ENCODE measurements at regions not wholly inside any gene's neighbourhood (a gene's known extent, or its start where the extent isn't known, plus 50 kb on each side); places are given as distances from the start of the nearest gene placed in this dataset.

DNA sequence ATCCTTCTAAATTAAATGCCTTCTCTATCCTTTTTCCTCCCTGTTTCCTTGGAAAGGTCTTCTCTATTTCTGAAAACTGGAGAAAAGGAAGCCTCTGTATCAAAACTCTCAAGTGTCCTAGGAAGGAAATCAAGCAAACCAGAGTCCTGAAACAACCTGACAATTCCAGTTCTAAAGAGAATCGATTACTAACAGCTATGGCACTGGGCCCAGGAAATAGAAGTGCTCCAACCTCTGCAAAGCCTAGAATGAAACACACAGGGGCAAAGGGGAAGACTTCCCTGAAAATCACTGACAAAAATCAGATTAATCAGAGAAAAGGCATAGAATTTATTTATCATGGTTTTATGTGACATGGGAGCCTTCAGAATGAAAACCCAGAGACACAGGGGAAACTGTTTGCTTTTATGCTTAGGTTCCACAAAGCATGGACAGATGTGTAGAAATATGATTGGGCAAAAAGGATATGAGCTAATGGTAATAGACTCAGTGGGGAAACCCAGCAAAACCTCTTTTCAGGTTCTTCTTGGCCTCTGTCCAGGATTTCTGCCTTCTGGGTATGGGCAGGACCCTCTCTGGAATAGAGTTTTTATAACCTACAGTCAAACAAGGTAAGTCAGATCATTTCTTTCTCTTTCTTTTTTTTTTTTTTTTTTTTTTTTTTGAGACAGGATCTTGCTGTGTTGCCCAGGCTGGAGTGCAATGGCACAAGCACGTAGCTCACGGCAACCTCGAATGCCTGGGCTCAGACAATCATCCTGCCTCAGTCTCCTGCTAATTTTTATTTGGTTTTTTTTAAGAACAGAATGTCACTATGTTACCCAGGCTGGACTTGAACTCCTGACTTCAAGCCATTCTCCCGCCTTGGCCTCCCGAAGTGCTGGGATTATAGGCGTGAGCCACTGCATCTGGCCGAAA is 91.7 kb downstream of the CD24 start:
- Mint-ChIP-seq H3K9me3 (ENCODE audit: low read depth) (no peaks in the 10 kb centered on the region), H3K27me3 (peaks cover 6% of the 10 kb centered on the region), H3K4me3 (no peak overlapping the region), H3K4me1 (no peaks in the 10 kb centered on the region), H3K27ac (no peak overlapping the region), H3K36me3 (ENCODE audit: low read depth) (no peaks in the 10 kb centered on the region)
- CTCF ChIA-PET, result no interaction called here
- POLR2A ChIA-PET, result no interaction called here
- ATAC-seq, result no peak
- intact Hi-C loops (cut with DNase I, micrococcal nuclease), result no loop called here
- DNase-seq, result no peak

DNA sequence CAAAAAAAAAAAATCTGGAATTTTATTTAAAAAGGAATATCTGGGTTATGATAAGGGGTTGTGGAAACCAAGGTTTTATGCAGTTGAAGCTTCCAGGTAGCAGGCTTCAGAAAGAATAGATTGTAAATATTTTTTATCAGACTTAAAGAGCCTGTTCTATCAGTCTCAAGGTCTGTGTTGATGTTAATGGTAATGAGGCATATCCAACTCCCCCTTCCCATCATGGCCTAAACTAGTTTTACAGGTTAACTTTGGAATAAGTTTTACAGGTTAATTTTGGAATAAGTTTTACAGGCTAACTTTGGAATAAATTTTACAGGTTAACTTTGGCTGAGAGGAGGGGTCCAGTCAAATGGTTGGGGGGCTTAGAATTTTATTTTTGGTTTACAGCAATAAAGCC is 92.4 kb downstream of the CD24 start:
- no peak overlapping the region for H3K4me3 Mint-ChIP-seq
- ATAC-seq (no peak), DNase-seq (no peak)
- H3K36me3 Mint-ChIP-seq (ENCODE audit: low read depth), result no peaks in the 10 kb centered on the region
- no peak overlapping the region for H3K27ac Mint-ChIP-seq
- H3K9me3 Mint-ChIP-seq (ENCODE audit: low read depth), result no peaks in the 10 kb centered on the region
- POLR2A ChIA-PET, result no interaction called here
- CTCF ChIA-PET, result no interaction called here
- H3K27me3 Mint-ChIP-seq, result peaks cover 6% of the 10 kb centered on the region
- H3K4me1 Mint-ChIP-seq, result no peaks in the 10 kb centered on the region
- intact Hi-C loops (cut with DNase I, micrococcal nuclease), result no loop called here

DNA sequence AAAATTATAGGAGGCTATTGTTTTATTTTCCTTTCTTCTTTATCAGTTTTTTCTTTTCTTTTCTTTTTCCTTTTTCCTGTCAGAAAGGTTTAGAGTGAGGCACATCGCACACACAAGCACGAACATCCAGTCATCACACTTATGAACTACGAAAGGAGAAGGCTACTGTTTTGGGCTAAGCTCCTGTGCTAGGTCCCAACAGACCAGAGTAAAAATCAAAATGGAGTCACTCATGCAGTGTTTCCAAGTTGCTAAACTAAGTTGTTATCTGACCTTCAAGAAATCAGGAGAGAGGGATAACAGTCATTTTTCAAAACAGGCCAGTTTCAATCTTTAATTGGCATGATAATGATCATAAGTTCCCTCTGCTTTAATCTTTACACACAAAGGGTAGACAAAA is 93.6 kb downstream of the CD24 start:
- Mint-ChIP-seq H3K4me3 (no peak overlapping the region), H3K27me3 (peaks cover 4% of the 10 kb centered on the region), H3K9me3 (ENCODE audit: low read depth) (no peaks in the 10 kb centered on the region), H3K27ac (no peak overlapping the region), H3K36me3 (ENCODE audit: low read depth) (no peaks in the 10 kb centered on the region), H3K4me1 (no peaks in the 10 kb centered on the region)
- ChIA-PET CTCF (no interaction called here), POLR2A (no interaction called here)
- ATAC-seq (no peak), DNase-seq (no peak)
- intact Hi-C loops (cut with DNase I, micrococcal nuclease), result no loop called here

DNA sequence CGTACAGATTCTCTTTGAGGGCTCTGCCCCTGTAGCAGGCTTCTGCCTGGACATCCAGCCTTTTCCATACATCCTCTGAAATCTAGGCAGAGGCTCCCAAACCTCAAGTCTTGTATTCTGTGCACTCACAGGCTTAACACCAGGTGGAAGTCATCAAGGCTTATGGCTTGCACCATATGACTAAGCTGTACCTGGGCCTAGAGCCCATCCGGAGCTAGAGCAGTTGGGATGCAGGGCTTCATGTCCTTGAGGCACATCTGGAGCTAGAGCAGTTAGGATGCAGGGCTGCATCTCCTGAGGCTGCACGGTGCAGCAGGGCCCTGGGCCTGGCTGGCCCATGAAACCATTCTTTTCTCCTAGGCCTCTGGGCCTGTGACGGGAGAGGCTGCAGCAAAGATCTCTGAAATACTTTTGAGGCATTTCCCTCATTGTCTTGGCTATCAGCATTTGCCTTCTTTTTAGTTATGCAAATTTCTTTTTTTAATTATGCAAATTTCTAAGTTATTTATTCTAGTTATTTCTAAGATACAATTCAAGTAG is 98.7 kb downstream of the CD24 start:
- POLR2A ChIA-PET, result no interaction called here

DNA sequence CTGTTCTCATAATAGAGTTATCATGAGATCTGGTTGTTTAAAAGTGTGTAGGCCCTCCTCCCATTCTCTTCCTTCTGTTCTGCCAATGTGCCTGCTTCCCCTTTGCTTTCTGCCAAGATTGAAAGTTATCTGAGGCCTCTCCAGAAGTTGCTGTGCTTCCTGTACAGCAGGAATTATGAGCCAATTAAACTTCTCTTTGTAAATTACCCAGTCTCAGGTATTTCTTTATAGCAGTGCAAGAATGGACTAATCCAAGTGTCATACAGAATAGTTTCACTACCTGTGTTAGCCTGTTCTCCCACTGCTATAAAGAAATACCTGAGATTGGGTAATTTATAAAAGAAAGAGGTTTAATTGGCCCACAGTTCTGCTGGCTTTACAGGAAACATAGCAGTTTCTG is 100.0 kb downstream of the CD24 start:
- Mint-ChIP-seq H3K27me3 (peaks cover 2% of the 10 kb centered on the region), H3K4me1 (no peaks in the 10 kb centered on the region), H3K36me3 (ENCODE audit: low read depth) (no peaks in the 10 kb centered on the region), H3K27ac (no peak overlapping the region), H3K9me3 (ENCODE audit: low read depth) (no peaks in the 10 kb centered on the region), H3K4me3 (no peak overlapping the region)
- ChIA-PET CTCF (no interaction called here), POLR2A (no interaction called here)
- ATAC-seq, result no peak
- intact Hi-C loops (cut with DNase I, micrococcal nuclease), result no loop called here
- DNase-seq, result no peak

More for the DNA sequence above, 98.7 kb downstream of the CD24 start:
- Mint-ChIP-seq H3K9me3 (ENCODE audit: low read depth) (no peaks in the 10 kb centered on the region), H3K4me3 (no peak overlapping the region), H3K36me3 (ENCODE audit: low read depth) (no peaks in the 10 kb centered on the region), H3K27ac (no peak overlapping the region), H3K27me3 (peaks cover 4% of the 10 kb centered on the region), H3K4me1 (no peaks in the 10 kb centered on the region)
- DNase-seq (no peak), ATAC-seq (no peak)
- intact Hi-C loops (cut with DNase I, micrococcal nuclease), result no loop called here
- CTCF ChIA-PET, result no interaction called here

DNA sequence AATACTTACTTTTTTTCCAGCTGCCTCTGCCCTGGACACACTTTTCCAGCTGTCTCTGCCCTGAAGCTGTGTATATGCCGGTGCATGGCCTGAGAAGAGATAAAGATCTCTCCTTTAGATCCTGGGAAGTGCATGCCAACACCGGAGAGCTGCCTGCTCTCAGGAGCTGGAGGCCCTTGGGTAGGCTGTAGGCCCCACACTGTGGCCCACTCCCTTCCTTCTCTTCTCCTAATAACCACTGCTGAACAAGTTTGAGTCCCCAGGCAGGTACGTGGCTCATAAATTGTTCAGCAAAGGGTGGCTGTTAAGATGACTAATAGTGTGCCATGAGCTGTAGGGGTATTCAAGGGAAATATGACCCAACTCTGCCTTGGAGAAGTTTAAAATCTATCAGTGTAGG is 102.5 kb downstream of the CD24 start:
- ChIA-PET POLR2A (no interaction called here), CTCF (no interaction called here)
- Mint-ChIP-seq H3K4me3 (no peak overlapping the region), H3K4me1 (no peaks in the 10 kb centered on the region), H3K27me3 (peaks cover 2% of the 10 kb centered on the region), H3K9me3 (ENCODE audit: low read depth) (no peaks in the 10 kb centered on the region), H3K36me3 (ENCODE audit: low read depth) (no peaks in the 10 kb centered on the region), H3K27ac (no peak overlapping the region)
- DNase-seq, result no peak
- intact Hi-C loops (cut with DNase I, micrococcal nuclease), result no loop called here
- no peak for ATAC-seq

DNA sequence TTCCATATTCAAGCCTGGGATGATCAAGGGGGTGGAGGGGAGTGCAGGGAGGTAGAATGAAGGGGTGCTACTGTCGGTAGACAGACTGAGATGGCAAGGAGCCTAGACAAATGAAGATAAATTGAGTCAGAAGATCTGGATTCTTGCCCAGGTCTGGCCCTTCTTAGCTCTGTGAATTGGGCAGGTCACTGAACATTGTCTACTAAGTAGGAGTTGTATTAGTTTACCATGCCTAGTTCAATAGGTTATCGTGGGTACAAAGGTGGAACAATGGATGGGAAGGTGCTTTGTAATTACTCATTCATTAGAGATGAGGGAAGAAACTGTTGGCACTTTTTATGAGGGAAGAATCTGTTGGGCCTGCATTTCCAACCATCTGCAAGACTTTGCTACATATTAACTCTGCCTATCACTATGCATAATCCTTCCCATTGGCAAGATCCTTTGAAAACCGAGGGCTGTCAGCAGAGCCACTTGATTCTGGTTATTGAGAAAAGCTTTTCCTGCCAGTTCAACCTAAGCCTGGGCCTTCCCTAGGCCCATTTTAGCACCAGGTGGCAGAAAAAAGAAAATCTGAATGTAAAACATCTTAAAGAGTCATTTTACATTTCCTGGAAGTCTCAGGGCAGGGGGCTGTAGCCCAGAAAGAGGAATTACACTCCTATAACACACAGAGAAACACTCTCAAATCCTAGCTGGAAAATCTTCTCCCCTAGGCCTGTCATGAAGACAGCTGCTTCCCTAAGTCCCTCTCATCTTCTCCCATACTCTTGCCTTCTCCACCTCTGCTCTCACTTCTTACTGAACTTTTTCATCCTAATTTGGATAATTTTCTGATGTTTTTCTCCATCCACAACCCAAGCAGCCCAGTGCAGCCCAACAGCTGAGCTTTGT is 103.5 kb downstream of the CD24 start:
- ChIA-PET CTCF (no interaction called here), POLR2A (interaction anchor here (0.5 kb wide), 1 partner anchor 264 kb away, joined by 4 read pairs; no protein-coding TSS in a partner anchor)
- no peaks in the 10 kb centered on the region for H3K9me3 Mint-ChIP-seq (ENCODE audit: low read depth)
- no peak overlapping the region for H3K27ac Mint-ChIP-seq
- no peaks in the 10 kb centered on the region for H3K4me1 Mint-ChIP-seq
- intact Hi-C loops (cut with DNase I, micrococcal nuclease), result no loop called here
- H3K36me3 Mint-ChIP-seq (ENCODE audit: low read depth), result no peaks in the 10 kb centered on the region
- ATAC-seq, result no peak
- peaks cover 2% of the 10 kb centered on the region for H3K27me3 Mint-ChIP-seq
- no peak for DNase-seq
- H3K4me3 Mint-ChIP-seq, result no peak overlapping the region

DNA sequence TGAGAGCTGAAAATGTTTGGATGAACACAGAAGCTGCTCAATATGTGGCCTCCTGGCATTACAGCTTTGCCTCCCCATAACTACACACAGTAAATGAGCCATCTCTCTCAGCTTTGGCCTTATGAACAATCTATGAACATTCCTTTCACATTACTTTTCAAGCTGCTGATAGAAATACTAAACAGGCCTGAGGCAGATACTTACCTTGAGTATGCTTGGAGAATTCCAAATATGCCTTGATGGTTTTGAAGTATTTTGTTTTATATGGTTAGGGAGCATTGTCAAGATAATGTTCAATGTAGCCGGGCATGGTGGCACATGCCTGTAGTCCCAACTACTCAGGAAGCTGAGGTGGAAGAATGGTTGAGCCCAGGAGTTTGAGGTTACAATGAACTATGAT is 104.5 kb downstream of the CD24 start:
- intact Hi-C loops (cut with DNase I, micrococcal nuclease), result no loop called here
- no peaks in the 10 kb centered on the region for H3K36me3 Mint-ChIP-seq (ENCODE audit: low read depth)
- no peak overlapping the region for H3K27ac Mint-ChIP-seq
- H3K4me3 Mint-ChIP-seq, result no peak overlapping the region
- H3K27me3 Mint-ChIP-seq, result peaks cover 2% of the 10 kb centered on the region
- DNase-seq (no peak), ATAC-seq (no peak)
- H3K4me1 Mint-ChIP-seq, result no peaks in the 10 kb centered on the region
- no peaks in the 10 kb centered on the region for H3K9me3 Mint-ChIP-seq (ENCODE audit: low read depth)
- POLR2A ChIA-PET, result no interaction called here
- CTCF ChIA-PET, result interaction anchor here (0.6 kb wide), 1 partner anchor 30 kb away, joined by 3 read pairs; no protein-coding TSS in a partner anchor

DNA sequence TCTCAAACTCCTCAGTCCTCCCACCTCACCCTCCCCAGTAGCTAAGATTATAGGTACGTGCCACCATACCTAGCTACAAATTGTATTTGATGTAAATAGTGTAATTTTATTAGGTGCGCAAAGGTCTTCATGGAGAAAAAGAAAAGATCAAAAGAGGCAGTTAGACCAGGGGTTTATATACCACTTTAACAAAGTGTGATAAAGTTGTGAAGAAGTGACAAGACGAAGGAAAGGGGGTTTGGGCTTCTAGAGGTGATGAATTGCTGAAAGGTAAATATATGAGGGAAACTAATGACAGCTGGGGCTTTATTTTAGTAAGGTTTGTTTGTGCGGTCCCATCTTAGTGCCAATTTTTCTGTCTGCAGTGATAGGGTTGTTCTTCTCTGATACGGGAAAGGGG is 105.3 kb downstream of the CD24 start:
- DNase-seq, result no peak
- no peak for ATAC-seq
- Mint-ChIP-seq H3K4me3 (no peak overlapping the region), H3K9me3 (ENCODE audit: low read depth) (no peaks in the 10 kb centered on the region), H3K27me3 (peaks cover 2% of the 10 kb centered on the region), H3K4me1 (no peaks in the 10 kb centered on the region), H3K27ac (no peak overlapping the region), H3K36me3 (ENCODE audit: low read depth) (no peaks in the 10 kb centered on the region)
- intact Hi-C loops (cut with DNase I, micrococcal nuclease), result no loop called here
- CTCF ChIA-PET, result no interaction called here
- POLR2A ChIA-PET, result no interaction called here

DNA sequence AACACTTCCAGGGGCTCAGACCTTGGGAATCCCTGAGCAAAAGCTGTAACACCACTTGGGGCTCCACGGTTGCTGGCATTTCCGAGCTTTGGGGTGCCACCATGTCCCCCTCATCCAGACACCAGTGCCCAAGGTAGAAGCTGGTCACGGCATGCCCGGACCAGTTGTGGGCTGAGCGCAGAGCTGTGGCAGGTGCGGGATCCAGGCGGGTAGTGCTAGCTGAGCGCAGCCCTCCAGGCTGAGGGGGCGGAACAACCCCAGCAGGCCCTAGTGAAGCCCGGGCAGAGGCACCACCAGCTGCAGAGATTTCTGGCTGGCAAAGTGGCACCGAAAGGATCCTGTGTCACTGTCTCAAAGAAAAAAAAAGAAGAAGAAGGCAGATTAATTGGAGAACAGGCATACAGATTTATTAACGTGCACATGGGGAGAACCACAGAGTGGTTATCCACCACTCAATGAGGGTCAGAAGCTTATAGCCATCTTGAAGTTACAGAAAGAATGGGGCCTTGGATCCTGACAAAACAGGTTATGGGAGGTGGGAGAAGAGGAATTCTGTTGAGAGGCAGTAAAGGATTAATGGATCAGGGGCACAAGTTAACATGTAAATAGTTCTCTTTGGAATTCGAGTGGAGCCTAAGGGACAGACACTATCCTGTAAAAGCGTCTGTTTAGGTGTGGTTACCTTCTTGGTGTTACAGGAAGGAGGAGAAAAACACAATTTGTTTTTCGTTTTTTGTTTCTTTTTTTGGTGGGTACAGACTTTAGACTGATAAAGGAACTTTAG is 107.5 kb downstream of the CD24 start:
- Mint-ChIP-seq H3K36me3 (ENCODE audit: low read depth) (no peaks in the 10 kb centered on the region), H3K4me1 (no peaks in the 10 kb centered on the region), H3K27me3 (peaks cover 6% of the 10 kb centered on the region), H3K9me3 (ENCODE audit: low read depth) (peaks cover 5% of the 10 kb centered on the region), H3K4me3 (no peak overlapping the region), H3K27ac (no peak overlapping the region)
- CTCF ChIA-PET, result no interaction called here
- POLR2A ChIA-PET, result no interaction called here
- intact Hi-C loops (cut with DNase I, micrococcal nuclease), result no loop called here
- ATAC-seq (no peak), DNase-seq (no peak)

DNA sequence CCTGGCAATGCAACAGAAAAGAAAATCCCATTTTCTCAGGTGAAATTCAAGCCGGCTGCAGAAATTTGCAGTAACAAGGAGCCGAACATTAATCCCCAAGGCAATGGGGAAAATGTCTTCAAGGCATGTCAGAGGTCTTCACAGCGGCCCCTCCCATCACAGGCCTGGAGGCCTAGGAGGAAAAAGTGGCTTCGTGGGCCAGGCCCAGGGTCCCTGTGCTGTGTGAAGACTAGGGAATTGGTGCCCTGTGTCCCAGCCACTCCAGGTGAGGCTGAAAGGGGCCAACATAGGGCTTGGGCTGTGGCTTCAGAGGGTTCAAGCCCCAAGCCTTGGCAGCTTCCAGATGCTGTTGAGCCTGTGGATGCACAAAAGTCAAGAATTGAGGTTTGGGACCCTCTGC is 111.7 kb downstream of the CD24 start:
- H3K9me3 Mint-ChIP-seq (ENCODE audit: low read depth), result peaks cover 6% of the 10 kb centered on the region
- H3K27ac Mint-ChIP-seq, result no peak overlapping the region
- ChIA-PET POLR2A (no interaction called here), CTCF (interaction anchor here (0.6 kb wide), 1 partner anchor 230 kb away, joined by 3 read pairs; no protein-coding TSS in a partner anchor)
- peaks cover 4% of the 10 kb centered on the region for H3K27me3 Mint-ChIP-seq
- intact Hi-C loops (cut with DNase I, micrococcal nuclease), result no loop called here
- H3K36me3 Mint-ChIP-seq (ENCODE audit: low read depth), result no peaks in the 10 kb centered on the region
- DNase-seq (no peak), ATAC-seq (no peak)
- no peak overlapping the region for H3K4me3 Mint-ChIP-seq
- no peaks in the 10 kb centered on the region for H3K4me1 Mint-ChIP-seq

Measured in activated CD4-positive, alpha-beta T cell treated with anti-CD3 and anti-CD28 coated beads for 36 hours (primary cell).